ENCODE measurements at regions not wholly inside any gene's neighbourhood (a gene's known extent, or its start where the extent isn't known, plus 50 kb on each side); places are given as distances from the start of the nearest gene placed in this dataset.

- DNase-seq (ENCODE audit: low read depth in 3 of 3), result no peak
Measured at GRCh38 chr6:4560221-4561077, 215.8 kb upstream of the CDYL start.

- no peak for DNase-seq (ENCODE audit: low read depth in 3 of 3)
Measured at GRCh38 chr6:4559281-4559875, 216.8 kb upstream of the CDYL start.

GRCh38 chr6:4554645-4555044 lies 221.6 kb upstream of the CDYL start:
- no peak for DNase-seq (ENCODE audit: low read depth in 3 of 3)

GRCh38 chr6:4553387-4553786 lies 222.8 kb upstream of the CDYL start:
- no peak for DNase-seq (ENCODE audit: low read depth in 3 of 3)

- no peak for DNase-seq (ENCODE audit: low read depth in 3 of 3)
Measured at GRCh38 chr6:4550227-4550597, 226.0 kb upstream of the CDYL start.

GRCh38 chr6:4549556-4550226 lies 226.5 kb upstream of the CDYL start:
- no peak for DNase-seq (ENCODE audit: low read depth in 3 of 3)

GRCh38 chr6:4545893-4546292 lies 230.3 kb upstream of the CDYL start:
- no peak for DNase-seq (ENCODE audit: low read depth in 3 of 3)

GRCh38 chr6:4543596-4543995 lies 232.6 kb upstream of the CDYL start:
- DNase-seq (ENCODE audit: low read depth in 3 of 3), result no peak

GRCh38 chr6:4533576-4533975 lies 242.6 kb upstream of the CDYL start:
- no peak for DNase-seq (ENCODE audit: low read depth in 3 of 3)

GRCh38 chr6:4531406-4531805 lies 244.8 kb upstream of the CDYL start:
- DNase-seq (ENCODE audit: low read depth in 3 of 3), result no peak

GRCh38 chr6:4522453-4522852 lies 253.8 kb upstream of the CDYL start:
- DNase-seq (ENCODE audit: low read depth in 3 of 3), result no peak

- no peak for DNase-seq (ENCODE audit: low read depth in 3 of 3)
Measured at GRCh38 chr6:4521070-4521469, 255.1 kb upstream of the CDYL start.

- DNase-seq (ENCODE audit: low read depth in 3 of 3), result no peak
Measured at GRCh38 chr6:4518506-4518905, 257.7 kb upstream of the CDYL start.

GRCh38 chr6:4516206-4516605 lies 260.0 kb upstream of the CDYL start:
- DNase-seq (ENCODE audit: low read depth in 3 of 3), result no peak

GRCh38 chr6:4513561-4513960 lies 262.6 kb upstream of the CDYL start:
- no peak for DNase-seq (ENCODE audit: low read depth in 3 of 3)

GRCh38 chr6:4512051-4512471 lies 264.1 kb upstream of the CDYL start:
- DNase-seq (ENCODE audit: low read depth in 3 of 3), result no peak

- DNase-seq (ENCODE audit: low read depth in 3 of 3), result no peak
Measured at GRCh38 chr6:4511641-4512020, 264.6 kb upstream of the CDYL start.

- no peak for DNase-seq (ENCODE audit: low read depth in 3 of 3)
Measured at GRCh38 chr6:4510906-4511640, 265.1 kb upstream of the CDYL start.

GRCh38 chr6:4510317-4510716 lies 265.9 kb upstream of the CDYL start:
- DNase-seq (ENCODE audit: low read depth in 3 of 3), result no peak

GRCh38 chr6:4509506-4509905 lies 266.7 kb upstream of the CDYL start:
- no peak for DNase-seq (ENCODE audit: low read depth in 3 of 3)

- DNase-seq (ENCODE audit: low read depth in 3 of 3), result no peak
Measured at GRCh38 chr6:4506792-4507191, 269.4 kb upstream of the CDYL start.

- DNase-seq (ENCODE audit: low read depth in 3 of 3), result no peak
Measured at GRCh38 chr6:4506223-4506622, 270.0 kb upstream of the CDYL start.

Data from stimulated activated CD4-positive, alpha-beta T cell treated with anti-CD3 and anti-CD28 coated beads, TNF-alpha, amount 100 ng/mL, for 48 hours (primary cell).